SJCRH30 (cell line): ENCODE measurements at regions not wholly inside any gene's neighbourhood (a gene's known extent, or its start where the extent isn't known, plus 50 kb on each side); places are given as distances from the start of the nearest gene placed in this dataset.
"Not testable (repeated sequence)": the region's sequence is repeated elsewhere in the genome, so short reads cannot be mapped to it uniquely, and the experiment has no call there.

Experiments used
- DNase-seq, 2 experiments: peaks; one replicate each; pipeline ENCODE4 v3.0.0-alpha.2; 2015 to 2020
- H3K27ac ChIP-seq: fragments of 250-450 bp; sonication (Bioruptor Pico); 2 replicates; pipeline ENCODE4 v1.5.1; 2020; ENCODE audit warnings: mild to moderate bottlenecking, moderate library complexity
- H3K27me3 ChIP-seq: fragments of 250-450 bp; sonication (Bioruptor Pico); 2 replicates; pipeline ENCODE4 v1.5.1; 2020; ENCODE audit warnings: mild to moderate bottlenecking, moderate library complexity
- H3K36me3 ChIP-seq: fragments of 250-450 bp; sonication (Bioruptor Pico); 2 replicates; pipeline ENCODE4 v1.5.1; 2020; ENCODE audit warnings: mild to moderate bottlenecking, moderate library complexity
- H3K4me1 ChIP-seq: fragments of 250-450 bp; sonication (Bioruptor Pico); 2 replicates; pipeline ENCODE4 v1.5.1; 2020; ENCODE audit warnings: mild to moderate bottlenecking, moderate library complexity
- H3K4me3 ChIP-seq: fragments of 250-450 bp; sonication (Bioruptor Pico); 2 replicates; pipeline ENCODE4 v1.5.1; 2020; ENCODE audit warnings: mild to moderate bottlenecking, moderate library complexity
- H3K9me3 ChIP-seq: fragments of 250-450 bp; sonication (Bioruptor Pico); replicated peaks from 2 replicates; pipeline ENCODE4 v1.5.1; 2020; ENCODE audit warnings: mild to moderate bottlenecking, moderate library complexity

GRCh38 chrX:130573030-130573429, 171.2 kb downstream of the RBMX2 start:
- H3K27ac ChIP-seq, H3K4me1 ChIP-seq, H3K27me3 ChIP-seq, H3K9me3 ChIP-seq, H3K36me3 ChIP-seq, H3K4me3 ChIP-seq, DNase-seq: not testable (repeated sequence)
